Lower leg skin (tissue), 3 donors: ENCODE measurements at regions not wholly inside any gene's neighbourhood (a gene's known extent, or its start where the extent isn't known, plus 50 kb on each side); places are given as distances from the start of the nearest gene placed in this dataset.

ENCODE experiments used
- CTCF ChIP-seq, 3 donors: fragments of 450-650 bp; IDR thresholded peaks; one replicate each; pipeline ENCODE4 v1.5.1; 2016; ENCODE audit warnings: antibody characterized with exemption in 3 of 3, mild to moderate bottlenecking in 3 of 3, moderate library complexity in 2 of 3
- POLR2A ChIP-seq, 2 donors: fragments of 450-650 bp; IDR thresholded peaks; one replicate each; pipeline ENCODE4 v1.6.1; 2016 to 2017; ENCODE audit warnings: antibody characterized with exemption in 2 of 2, mild to moderate bottlenecking in 1 of 2, moderate library complexity in 1 of 2

GRCh38 chr6:163775313-163775712 is 360.8 kb downstream of the QKI start:
- TF ChIP-seq CTCF (IDR thresholded peaks at IDR 0.05), result no peak
- TF ChIP-seq POLR2A (IDR thresholded peaks at IDR 0.05), result no peak
